HAP-1 (cell line): ENCODE measurements at regions not wholly inside any gene's neighbourhood (a gene's known extent, or its start where the extent isn't known, plus 50 kb on each side); places are given as distances from the start of the nearest gene placed in this dataset.
A peak's percentile ranks its signal among the peaks of the same experiment; 100 is the strongest.

Source experiments
- DNase-seq, 2 experiments: peaks; one replicate each; pipeline ENCODE4 v3.0.0-alpha.2; 2016 to 2020; ENCODE audit warnings: low spot score in 2 of 2
- H3K27me3 ChIP-seq: fragments of 250-450 bp; sonication (Bioruptor Pico); 2 replicates; pipeline ENCODE4 v1.5.1; 2020; ENCODE audit warnings: low read depth, mild to moderate bottlenecking, moderate library complexity
- H3K36me3 ChIP-seq: fragments of 250-450 bp; sonication (Bioruptor Pico); replicated peaks from 2 replicates; pipeline ENCODE4 v1.5.1; 2020; ENCODE audit warnings: mild to moderate bottlenecking
- H3K4me1 ChIP-seq: fragments of 250-450 bp; sonication (Bioruptor Pico); 2 replicates; pipeline ENCODE4 v1.5.1; 2020; ENCODE audit warnings: mild to moderate bottlenecking
- H3K4me3 ChIP-seq: fragments of 250-450 bp; sonication (Bioruptor Pico); 2 replicates; pipeline ENCODE4 v1.5.1; 2020; ENCODE audit warnings: mild to moderate bottlenecking, moderate library complexity
- H3K9me3 ChIP-seq: fragments of 250-450 bp; sonication (Bioruptor Pico); 2 replicates; pipeline ENCODE4 v1.5.1; 2020; ENCODE audit warnings: mild to moderate bottlenecking, moderate library complexity
- in situ Hi-C: fragments of 300-500 bp; cut with MboI; formaldehyde crosslinking; loops from 3 replicates; pipeline ENCODE4 v1.14.3; 2020; ENCODE audit warnings: low sequenced_read_pairs, inconsistent platforms, mixed read lengths

- no peak for DNase-seq
- no peaks in the 10 kb centered on the region for H3K27me3 ChIP-seq
- no peaks in the 10 kb centered on the region for H3K36me3 ChIP-seq
- H3K4me3 ChIP-seq = no peak overlapping the region
- in situ Hi-C loops = no loop called here
- H3K9me3 ChIP-seq = no peaks in the 10 kb centered on the region
- no peaks in the 10 kb centered on the region for H3K4me1 ChIP-seq
These were observed 125.6 kb downstream of the KIF2B start for GRCh38 chr17:53948323-53948722.

- Histone ChIP-seq H3K4me1 (no peaks in the 10 kb centered on the region), H3K27me3 (no peaks in the 10 kb centered on the region), H3K4me3 (no peak overlapping the region), H3K9me3 (no peaks in the 10 kb centered on the region), H3K36me3 (no peaks in the 10 kb centered on the region)
- DNase-seq = no peak
- in situ Hi-C loops = no loop called here
These were observed 126.9 kb downstream of the KIF2B start for GRCh38 chr17:53949473-53950090.

- no peaks in the 10 kb centered on the region for H3K4me1 ChIP-seq
- peak; percentile 11 to 34 for DNase-seq
- no peak overlapping the region for H3K4me3 ChIP-seq
- in situ Hi-C loops = no loop called here
- no peaks in the 10 kb centered on the region for H3K27me3 ChIP-seq
- no peaks in the 10 kb centered on the region for H3K36me3 ChIP-seq
- no peaks in the 10 kb centered on the region for H3K9me3 ChIP-seq
These were observed 127.6 kb downstream of the KIF2B start for GRCh38 chr17:53950207-53950857.

GRCh38 chr17:53950858-53951250 is 128.1 kb downstream of the KIF2B start:
- Histone ChIP-seq H3K4me1 (no peaks in the 10 kb centered on the region), H3K27me3 (no peaks in the 10 kb centered on the region), H3K4me3 (no peak overlapping the region), H3K36me3 (no peaks in the 10 kb centered on the region), H3K9me3 (no peaks in the 10 kb centered on the region)
- in situ Hi-C loops = no loop called here
- no peak for DNase-seq

- in situ Hi-C loops = no loop called here
- Histone ChIP-seq H3K9me3 (no peaks in the 10 kb centered on the region), H3K4me3 (no peak overlapping the region), H3K36me3 (no peaks in the 10 kb centered on the region), H3K27me3 (no peaks in the 10 kb centered on the region), H3K4me1 (no peaks in the 10 kb centered on the region; the same call in 1 of the 2 replicates)
- no peak for DNase-seq
These were observed 148.6 kb downstream of the KIF2B start for GRCh38 chr17:53971361-53971760.

- no peaks in the 10 kb centered on the region for H3K27me3 ChIP-seq
- no peak overlapping the region for H3K4me3 ChIP-seq
- in situ Hi-C loops = no loop called here
- no peak for DNase-seq
- no peaks in the 10 kb centered on the region for H3K9me3 ChIP-seq
- no peaks in the 10 kb centered on the region for H3K4me1 ChIP-seq
- H3K36me3 ChIP-seq = no peaks in the 10 kb centered on the region
These were observed 157.3 kb downstream of the KIF2B start for GRCh38 chr17:53979991-53980390.

GRCh38 chr17:53996131-53996530 is 173.4 kb downstream of the KIF2B start:
- H3K9me3 ChIP-seq = no peaks in the 10 kb centered on the region
- DNase-seq = no peak
- no peaks in the 10 kb centered on the region for H3K36me3 ChIP-seq
- H3K4me3 ChIP-seq = no peak overlapping the region
- in situ Hi-C loops = no loop called here
- H3K27me3 ChIP-seq = no peaks in the 10 kb centered on the region
- H3K4me1 ChIP-seq = no peaks in the 10 kb centered on the region

GRCh38 chr17:53996890-53997289 is 174.2 kb downstream of the KIF2B start:
- Histone ChIP-seq H3K4me1 (no peaks in the 10 kb centered on the region), H3K27me3 (no peaks in the 10 kb centered on the region), H3K4me3 (no peak overlapping the region), H3K9me3 (no peaks in the 10 kb centered on the region), H3K36me3 (no peaks in the 10 kb centered on the region)
- in situ Hi-C loops = no loop called here
- DNase-seq = no peak

- no peak for DNase-seq
- Histone ChIP-seq H3K4me3 (no peak overlapping the region), H3K9me3 (no peaks in the 10 kb centered on the region), H3K27me3 (no peaks in the 10 kb centered on the region), H3K36me3 (no peaks in the 10 kb centered on the region), H3K4me1 (no peaks in the 10 kb centered on the region)
- in situ Hi-C loops = no loop called here
These were observed 185.1 kb downstream of the KIF2B start for GRCh38 chr17:54007855-54008254.

- no peak overlapping the region for H3K4me3 ChIP-seq
- DNase-seq = no peak
- no peaks in the 10 kb centered on the region for H3K9me3 ChIP-seq
- in situ Hi-C loops = no loop called here
- H3K27me3 ChIP-seq = no peaks in the 10 kb centered on the region
- no peaks in the 10 kb centered on the region for H3K36me3 ChIP-seq
- no peaks in the 10 kb centered on the region for H3K4me1 ChIP-seq
These were observed 186.8 kb downstream of the KIF2B start for GRCh38 chr17:54009502-54009901.

GRCh38 chr17:54013072-54013471 is 190.3 kb downstream of the KIF2B start:
- H3K36me3 ChIP-seq = no peaks in the 10 kb centered on the region
- H3K4me1 ChIP-seq = no peaks in the 10 kb centered on the region
- DNase-seq = no peak
- no peak overlapping the region for H3K4me3 ChIP-seq
- no peaks in the 10 kb centered on the region for H3K9me3 ChIP-seq
- no peaks in the 10 kb centered on the region for H3K27me3 ChIP-seq
- in situ Hi-C loops = no loop called here

GRCh38 chr17:54015734-54016133 is 193.0 kb downstream of the KIF2B start:
- Histone ChIP-seq H3K36me3 (no peaks in the 10 kb centered on the region), H3K27me3 (no peaks in the 10 kb centered on the region)
- in situ Hi-C loops = no loop called here

GRCh38 chr17:54021418-54021817 is 198.7 kb downstream of the KIF2B start:
- H3K4me1 ChIP-seq = no peaks in the 10 kb centered on the region
- no peak overlapping the region for H3K4me3 ChIP-seq
- H3K27me3 ChIP-seq = no peaks in the 10 kb centered on the region
- in situ Hi-C loops = no loop called here
- H3K9me3 ChIP-seq = no peaks in the 10 kb centered on the region
- no peak for DNase-seq
- H3K36me3 ChIP-seq = no peaks in the 10 kb centered on the region

More at GRCh38 chr17:54015734-54016133, 193.0 kb downstream of the KIF2B start:
- Histone ChIP-seq H3K9me3 (no peaks in the 10 kb centered on the region), H3K4me1 (no peaks in the 10 kb centered on the region), H3K4me3 (no peak overlapping the region)
- DNase-seq = no peak

- Histone ChIP-seq H3K4me1 (no peaks in the 10 kb centered on the region), H3K9me3 (no peaks in the 10 kb centered on the region), H3K27me3 (no peaks in the 10 kb centered on the region), H3K36me3 (no peaks in the 10 kb centered on the region), H3K4me3 (no peak overlapping the region)
- no peak for DNase-seq
- in situ Hi-C loops = no loop called here
These were observed 206.4 kb downstream of the KIF2B start for GRCh38 chr17:54028986-54029580.
